NCI-H1092 treated with DMSO at 0.1 percent for 48 hours (cell line): ENCODE measurements at regions not wholly inside any gene's neighbourhood (a gene's known extent, or its start where the extent isn't known, plus 50 kb on each side); places are given as distances from the start of the nearest gene placed in this dataset.
A peak's percentile ranks its signal among the peaks of the same experiment; 100 is the strongest.

Experiments used
- DNase-seq: peaks from one replicate; lab custom pipeline; 2025; lab: John Stamatoyannopoulos, UW

DNA sequence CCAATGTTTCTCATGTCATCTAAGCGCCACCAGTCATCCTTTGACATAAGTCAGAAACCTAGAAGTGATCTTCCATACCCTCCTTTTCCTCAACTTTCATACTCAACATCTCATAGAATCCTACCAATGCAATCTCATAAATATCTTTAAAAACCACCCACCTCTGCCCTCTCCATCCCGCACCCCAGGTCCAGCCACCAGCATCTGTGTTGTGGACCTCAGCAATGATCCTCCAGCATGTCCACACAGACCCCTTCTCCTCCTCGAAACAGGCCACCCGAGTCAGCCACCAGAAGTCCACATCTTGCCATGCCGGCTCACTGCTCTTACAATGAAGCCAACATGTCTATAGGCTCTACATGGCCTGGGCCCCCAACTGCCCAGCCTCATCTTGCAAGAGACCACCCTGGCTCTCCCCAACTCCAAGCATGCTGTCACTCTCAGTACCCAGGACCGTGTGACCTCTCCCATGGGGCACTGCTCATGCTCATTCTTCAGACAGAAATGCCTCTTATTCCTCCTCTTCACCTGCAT is 636.7 kb upstream of the ID2 start:
- DNase-seq: no peak

DNA sequence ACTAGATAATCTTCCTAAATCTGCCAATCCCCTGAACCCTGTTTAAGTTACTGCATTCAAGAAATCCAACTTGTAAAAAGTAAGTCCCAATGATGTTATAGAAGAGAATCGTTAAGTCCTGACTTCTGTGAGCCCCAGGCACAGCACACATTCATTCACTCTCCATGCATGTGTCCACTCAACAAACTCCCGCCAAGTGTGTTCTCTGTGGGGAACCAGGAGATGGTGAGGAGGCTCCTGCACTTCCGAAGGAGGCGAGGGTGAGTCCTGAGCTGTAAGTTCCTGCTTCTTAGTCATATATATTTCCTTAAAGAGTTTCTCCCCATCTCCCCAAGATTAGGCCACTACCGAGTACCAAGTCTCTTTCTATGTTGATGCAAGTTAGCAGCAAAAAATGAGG is 635.0 kb upstream of the ID2 start:
- DNase-seq: no peak

DNA sequence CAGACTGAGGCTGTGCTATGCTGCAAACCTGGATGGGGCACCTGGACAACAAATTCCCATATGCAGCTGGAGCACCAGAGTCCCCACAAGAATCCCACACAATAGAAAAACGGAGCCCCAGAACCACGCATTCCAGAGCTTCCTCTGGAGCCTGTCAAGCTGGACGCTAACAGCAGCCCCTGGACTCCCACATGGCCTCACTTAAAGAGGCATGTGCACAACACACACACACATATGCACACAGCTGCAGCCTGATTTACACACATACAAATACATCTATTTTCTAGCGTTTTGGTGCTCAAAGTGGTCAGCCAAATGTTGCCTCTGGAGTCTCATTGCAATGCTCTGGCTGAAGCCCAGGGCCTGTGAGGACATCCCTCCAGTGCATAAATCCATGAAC is 632.7 kb upstream of the ID2 start:
- DNase-seq: no peak

DNA sequence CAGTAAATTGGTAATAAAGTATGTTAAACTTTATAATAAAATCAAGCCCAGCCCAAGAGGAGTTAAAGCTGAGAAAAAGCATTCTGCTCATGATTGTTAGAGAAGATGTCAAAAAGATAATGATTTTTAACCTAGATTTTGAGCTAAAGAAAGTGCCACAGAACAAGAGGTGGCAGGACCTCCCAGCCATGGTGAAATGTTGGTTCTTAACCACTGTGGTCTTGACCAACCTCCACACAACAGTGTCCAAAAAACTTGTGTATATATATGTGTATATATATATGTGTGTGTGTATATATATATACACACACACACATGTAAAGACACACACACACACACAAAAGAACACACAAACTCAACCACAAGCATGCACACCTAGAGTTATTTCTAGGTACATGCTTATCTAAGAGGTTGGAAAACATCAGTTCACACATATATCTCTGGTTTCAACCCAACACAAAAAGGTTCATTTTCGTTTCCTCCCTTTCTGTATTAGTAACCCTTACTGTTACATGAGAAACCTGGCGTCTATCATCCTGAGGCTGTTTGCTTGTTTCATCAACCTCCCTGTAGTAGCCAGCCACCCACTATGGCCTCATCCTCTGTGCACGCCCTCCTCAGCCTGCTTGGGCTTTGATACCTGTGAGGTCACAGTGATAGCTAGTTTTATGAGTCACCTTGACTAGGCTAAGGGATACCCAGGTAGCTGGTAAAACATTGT is 631.8 kb upstream of the ID2 start:
- no peak for DNase-seq

DNA sequence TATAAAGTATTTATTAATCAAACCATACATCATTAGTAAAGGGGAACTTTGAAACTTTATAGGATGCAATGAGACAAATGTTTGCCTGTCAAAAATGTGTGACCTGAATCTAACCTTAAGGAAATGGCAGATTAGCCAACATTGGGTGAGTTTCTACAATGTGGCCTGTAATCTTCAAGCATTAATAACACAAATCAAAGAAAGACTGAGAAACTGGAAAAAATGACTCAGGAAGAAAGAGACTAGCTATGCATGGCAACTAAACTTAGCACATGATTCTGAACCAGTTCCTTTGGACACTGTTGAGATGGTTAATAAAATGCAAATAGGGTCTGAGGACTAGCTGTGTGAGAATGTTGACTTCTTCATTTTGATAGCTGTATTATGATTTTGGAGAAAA is 628.6 kb upstream of the ID2 start:
- DNase-seq: no peak

DNA sequence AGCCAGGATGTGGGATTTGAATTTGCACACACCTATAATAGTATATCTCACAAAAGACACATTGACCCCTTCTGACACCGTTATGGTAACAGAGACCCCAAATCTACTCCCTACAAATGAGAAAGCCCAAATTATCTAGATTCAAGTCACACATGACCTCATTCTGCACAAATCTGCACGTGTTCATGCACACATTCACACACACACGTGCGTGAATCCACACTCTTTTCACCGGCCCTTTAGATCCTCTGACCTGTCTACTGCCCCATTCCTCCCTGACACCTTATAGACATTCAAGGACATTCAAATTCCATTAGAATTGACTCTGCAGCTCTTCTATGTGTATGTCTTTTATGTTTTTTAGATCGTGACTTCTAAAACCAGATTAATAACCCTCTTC is 627.8 kb upstream of the ID2 start:
- no peak for DNase-seq

DNA sequence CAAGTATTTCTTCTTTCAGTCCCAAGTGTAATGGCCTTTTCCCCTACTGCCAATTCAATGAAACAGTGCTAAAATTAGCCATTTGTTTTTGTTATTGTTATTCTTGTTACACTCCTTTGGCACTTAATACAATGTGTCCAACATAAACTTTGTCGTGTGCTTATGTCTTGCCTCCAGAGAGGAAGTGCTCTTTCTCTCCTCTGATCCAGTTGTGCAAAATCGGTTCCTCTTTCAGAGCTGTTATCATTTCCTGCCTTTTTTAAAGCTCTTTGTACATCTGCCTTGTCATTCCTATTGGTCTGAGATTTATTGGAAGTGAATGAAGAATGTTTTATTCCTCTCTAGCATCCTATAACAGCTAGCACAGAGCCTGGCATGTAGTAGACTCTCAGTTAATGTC is 623.2 kb upstream of the ID2 start:
- DNase-seq: no peak

DNA sequence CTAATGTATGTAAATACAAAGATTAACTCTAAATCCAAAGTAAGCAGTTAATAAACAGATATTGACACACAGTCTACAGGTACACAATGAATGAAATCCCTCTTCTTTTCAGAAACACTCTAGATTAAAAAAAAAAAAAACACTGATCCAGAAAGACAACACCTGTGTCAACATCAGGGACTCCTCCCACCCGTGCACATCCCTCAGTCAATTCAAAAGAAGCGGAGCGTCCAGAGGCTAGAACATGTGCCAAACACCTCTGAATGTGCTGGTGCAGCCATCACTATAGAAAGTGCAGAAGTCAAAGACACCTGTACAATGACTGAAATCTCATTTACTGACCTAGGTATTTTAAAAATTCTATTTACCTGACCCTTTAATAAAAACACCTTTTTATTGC is 622.6 kb upstream of the ID2 start:
- peak; percentile 74 for DNase-seq

DNA sequence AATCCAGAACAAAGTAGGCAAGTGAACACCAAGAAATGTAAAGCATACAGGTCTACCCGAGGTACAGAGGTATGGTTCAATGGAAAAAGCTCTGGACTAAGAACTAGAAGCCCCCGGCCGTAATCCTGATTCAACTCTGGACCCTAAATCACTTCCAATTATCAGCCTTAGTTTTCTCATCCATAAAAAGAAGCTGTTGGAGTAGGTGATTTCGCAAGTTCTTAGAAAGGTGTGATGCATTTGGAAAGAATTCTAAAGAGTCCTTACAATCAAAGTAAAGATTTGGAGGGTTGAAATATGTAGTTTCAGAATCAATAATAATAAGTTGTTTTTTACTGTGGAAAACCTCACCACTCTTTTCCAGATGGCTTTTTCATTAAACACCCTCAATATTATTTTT is 622.1 kb upstream of the ID2 start:
- no peak for DNase-seq

DNA sequence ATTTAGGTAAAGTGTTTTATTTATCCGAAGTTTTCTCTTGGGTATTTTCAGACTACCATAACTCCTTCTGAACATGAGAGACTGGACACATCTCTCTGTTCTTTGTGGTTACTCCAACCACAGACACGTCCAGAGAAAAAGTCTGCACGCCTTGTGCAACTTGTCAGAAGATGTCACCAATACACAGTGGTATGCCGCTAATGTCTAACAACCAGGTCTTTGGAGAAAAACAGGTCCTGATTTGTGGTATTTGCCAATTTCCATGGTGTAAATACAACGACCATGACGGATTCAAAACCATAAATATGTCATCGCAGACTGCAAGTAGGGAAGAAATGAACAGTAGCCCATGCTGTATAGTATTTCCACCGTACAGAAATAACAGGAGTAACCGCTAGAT is 620.6 kb upstream of the ID2 start:
- DNase-seq: no peak

DNA sequence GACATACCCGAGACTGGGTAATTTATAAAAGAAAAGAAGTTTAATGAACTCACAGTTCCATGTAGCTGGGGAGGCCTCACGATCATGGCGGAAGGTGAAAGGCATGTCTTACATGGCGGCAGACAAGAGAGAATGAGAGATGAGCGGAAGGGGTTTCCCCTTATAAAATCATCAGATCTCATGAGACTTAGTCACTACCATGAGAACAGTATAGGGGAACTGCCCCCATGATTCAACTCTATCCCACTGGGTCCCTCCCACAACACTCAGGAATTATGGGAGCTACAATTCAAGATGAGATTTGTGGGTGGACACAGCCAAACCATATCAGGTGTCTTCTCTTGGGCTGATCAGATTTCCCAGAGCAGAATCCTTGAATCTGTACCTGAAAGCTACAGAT is 617.3 kb upstream of the ID2 start:
- no peak for DNase-seq

DNA sequence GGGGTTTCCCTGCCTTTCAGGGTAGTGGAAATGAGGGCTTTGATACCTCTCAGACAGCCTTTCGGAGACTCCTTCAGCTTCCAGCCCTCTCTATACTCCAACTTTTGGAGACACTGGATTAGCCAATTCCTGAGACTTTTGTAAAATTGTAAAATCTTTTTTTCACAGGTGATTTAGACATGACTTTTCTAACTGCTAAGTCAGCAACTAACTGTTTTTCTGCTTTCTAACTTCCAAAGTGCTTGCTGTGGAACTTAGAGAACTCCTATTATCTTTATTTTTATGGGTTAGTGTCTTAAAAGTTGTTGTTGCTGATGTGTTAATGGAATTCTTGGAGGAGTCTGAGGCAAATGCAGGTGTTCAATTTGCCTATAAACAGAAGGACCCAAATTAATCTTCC is 616.7 kb upstream of the ID2 start:
- DNase-seq: no peak

DNA sequence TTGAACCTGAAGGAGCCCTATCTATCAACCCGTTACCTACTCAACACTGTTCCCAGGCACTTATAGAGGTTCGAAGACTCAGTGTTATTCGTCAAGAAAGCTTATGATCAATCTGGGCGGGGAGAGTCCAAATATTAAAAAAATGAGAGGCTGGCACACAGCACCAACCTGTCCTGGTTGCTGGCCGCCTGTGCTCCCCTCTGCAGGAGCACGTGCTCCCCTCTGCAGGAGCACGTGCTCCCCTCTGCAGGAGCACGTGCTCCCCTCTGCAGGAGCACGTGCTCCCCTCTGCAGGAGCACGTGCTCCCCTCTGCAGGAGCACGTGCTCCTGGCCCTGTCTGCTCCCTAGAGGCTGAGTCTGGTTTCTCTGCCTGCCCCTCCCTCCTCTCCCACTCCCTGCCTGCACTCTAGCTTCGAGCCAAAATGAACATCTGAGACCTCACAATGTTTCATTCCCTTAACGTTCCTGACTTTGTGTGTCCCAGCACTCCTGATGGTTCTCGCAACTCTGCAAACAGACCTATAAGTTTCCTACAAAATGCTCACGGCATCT is 614.0 kb upstream of the ID2 start:
- DNase-seq: no peak

DNA sequence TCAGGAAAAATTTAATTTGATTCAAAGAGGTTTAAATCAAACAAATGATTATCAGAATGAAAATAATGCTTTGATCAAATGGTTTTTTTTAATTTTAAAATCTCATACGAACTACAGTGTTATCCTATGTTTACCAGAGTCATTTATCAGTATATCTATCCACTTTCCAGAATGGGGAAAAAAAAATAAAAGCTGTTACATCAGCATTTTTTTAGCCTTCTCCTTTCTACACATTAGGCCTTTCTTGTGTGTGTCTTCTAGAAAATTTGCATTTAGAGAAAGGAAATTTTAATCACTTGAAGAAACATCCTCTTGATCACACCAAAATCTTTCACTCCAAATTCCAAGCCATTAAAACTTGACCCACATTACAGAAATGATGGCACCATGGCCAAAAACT is 608.9 kb upstream of the ID2 start:
- DNase-seq: no peak

DNA sequence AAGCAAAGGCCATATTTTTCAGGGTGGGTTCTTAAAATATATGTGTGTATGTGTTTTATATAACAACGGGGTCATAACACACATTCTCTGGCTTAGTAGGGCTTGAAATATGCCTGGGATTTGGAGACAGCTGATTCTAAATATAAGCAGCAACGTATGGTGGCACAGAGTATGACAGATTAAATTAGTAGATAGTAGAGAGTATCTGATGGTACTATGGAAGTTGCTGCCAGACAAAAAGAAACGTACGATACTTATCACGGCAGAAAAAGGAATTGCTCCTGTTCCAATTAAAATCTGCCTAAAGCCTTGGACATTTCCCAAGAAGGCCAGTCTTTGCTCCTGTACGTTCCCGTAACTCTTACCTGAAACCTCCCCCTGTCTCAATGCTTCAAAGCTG is 607.9 kb upstream of the ID2 start:
- no peak for DNase-seq

DNA sequence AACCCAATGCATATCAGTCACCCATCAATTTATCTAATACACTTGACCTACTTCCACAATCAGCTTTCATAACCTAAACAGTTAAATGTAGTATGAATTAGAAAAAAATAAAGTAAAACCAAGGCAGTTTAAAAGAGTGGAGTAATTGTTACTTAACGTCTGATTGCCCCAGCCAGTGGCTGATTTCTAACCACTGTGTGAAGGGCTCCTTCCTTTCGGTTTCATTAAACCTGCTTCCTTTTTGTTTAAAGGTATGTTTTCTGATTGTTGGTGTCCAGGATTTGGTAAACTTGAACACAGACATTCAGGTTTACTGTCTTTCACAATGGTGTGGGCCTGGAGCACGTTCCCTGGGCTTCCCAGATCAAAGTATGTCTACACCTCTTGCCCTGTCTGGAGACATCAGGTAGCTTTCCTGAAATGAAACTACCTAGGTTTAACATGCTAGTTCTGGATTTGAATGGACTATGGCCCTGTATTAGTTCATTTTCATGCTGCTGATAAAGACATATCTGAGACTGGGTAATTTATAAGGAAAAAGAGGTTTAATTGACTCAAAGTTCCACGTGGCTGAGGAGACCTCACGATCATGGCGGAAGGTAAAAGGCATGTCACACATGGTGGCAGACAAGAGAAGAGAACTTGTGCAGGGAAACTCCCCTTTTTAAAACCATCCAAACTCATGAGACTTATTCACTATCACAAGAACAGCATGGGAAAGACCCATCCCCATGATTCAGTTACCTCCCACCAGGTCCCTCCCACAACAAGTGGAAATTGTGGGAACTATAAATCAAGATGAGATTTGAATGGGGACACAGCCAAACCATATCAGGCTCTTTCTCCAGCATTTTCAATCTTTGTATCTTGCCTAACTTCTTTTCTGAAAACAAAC is 605.2 kb upstream of the ID2 start:
- no peak for DNase-seq

DNA sequence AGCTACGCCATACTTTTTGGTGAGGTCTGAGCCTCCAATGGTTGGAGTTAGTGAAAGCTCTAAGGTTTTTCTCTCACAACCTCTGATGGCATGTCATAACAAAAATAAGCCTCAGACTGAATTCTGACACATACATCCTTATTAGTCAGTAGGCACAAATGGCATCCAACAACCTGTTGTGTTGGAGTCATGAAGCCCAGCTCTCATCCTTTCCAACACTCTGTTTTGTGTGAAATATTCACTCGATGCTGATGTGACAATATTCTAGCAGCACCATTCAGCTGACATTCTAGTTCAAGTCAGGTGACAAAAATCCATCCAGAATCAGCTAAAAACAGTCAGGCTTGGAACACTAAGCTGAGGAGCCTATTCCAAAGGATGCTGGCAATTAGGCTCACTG is 603.2 kb upstream of the ID2 start:
- DNase-seq: no peak

DNA sequence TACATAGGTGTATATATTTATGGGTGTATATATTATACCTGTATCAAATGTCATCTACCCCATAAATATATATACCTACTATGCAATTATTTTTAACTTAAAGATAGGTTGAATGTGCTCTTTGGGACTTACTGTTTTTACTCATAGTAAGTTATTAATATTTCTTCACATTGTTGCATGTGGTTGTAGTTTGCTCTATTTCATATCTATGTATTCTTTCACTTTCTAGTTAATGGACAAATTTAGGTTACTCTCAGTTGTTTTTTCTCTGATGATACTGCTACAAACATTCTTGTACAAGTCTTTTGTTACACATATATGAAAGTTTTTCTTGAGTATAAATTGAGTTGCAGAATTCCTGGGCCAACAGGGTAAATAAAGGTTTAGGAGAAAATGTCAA is 601.8 kb upstream of the ID2 start:
- DNase-seq: no peak

DNA sequence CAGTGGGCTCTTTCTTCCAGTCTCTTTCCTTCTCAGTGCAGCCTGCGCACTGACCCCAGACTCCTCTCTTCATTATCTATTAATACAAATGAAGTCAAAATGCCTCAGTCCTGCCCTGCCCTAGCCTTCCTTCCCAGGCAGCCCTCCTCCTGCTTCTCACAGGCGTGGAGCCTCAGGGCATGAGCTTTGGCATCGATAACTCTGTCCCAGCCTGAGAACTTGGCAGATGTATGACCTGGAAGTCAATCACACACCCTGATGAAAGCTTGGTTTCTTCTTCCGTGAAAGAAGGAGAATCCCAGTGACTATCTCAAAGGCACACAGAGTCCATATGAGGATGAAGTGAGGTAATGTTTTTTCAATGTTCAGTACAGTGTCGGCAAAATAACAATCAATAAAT is 600.7 kb upstream of the ID2 start:
- DNase-seq: no peak

DNA sequence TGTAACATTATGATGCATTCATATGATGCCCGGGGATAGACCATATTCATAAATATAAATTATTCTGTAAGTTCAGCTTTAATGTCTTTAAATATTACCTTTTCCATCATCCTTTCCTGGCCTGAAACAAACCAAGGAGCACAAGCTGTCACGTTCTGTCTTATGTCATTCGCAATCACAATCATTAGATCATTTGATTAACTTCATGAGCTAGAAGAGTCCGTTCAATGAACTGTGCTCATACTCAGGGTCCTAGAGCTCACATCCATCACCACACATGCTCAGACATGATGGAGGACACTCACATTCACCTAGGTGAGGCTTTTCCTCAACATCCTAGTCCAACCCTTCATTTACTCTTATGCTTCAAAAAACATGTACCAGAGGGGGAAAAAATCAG is 599.0 kb upstream of the ID2 start:
- no peak for DNase-seq

DNA sequence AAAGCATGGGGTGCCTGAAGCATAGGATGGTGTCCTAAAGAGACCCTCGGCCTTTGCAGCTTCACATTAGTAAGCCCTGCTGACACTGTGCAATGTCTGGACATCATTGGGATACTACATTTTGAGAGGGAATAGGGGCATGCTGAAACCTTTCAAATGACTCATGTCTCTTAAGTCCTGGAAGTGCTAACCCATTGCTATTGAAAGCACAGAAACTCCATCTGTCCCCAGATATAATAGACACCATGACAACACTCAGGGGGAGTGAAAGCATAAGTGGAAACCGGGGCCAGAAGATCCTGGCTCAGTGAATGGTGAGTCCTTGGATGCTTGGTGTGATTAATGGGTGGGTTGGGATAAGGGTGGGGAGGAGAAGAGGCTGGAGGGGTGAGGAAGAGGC is 595.5 kb upstream of the ID2 start:
- no peak for DNase-seq

DNA sequence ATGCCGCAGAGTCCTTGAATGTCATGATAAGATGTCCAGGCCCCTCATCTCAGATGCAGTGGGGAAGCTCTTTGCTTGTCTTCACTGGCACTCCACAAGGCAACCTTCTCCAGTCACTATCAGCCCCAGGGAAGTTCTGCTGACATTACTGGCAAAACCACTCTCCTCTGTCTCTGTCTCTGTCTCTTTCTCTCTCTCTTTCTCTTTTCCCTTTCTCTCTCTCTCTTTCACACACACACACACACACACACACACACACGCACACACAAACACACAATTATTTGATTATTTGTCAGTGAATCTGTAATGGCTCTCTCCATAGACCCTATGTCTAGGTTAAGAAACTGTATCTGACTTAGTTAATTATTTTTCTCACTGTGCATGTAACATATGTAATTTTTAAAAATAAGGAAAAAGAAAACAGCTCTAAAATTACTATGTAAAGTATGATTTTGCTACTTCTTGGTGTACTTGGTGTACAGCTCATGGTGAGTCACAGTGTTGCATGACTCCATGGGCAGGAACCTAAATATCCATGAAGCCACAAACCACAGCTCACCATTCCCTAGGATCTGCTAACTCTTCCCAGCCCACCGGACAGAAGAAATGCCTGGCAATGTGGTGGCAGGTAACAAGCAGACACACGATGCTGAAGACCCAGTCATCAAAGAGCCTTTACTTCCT is 594.9 kb upstream of the ID2 start:
- no peak for DNase-seq

DNA sequence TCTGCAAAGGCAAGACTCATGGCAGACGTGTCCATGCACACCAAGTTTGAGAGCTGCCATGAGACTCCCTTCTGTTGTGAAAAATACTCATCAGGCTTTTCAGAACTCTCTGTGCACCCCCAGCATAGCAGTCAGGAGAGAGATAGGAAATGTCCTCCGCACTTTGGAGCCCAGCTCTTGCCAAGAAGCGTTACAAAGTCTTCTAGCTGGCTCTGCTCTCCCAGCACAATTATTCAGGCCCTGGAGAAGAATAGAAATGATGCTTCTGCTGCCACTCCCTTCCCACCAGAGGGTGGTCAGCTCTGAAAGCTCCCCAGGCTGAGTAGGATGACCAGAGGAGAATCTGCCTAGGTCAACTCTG is 594.4 kb upstream of the ID2 start:
- no peak for DNase-seq
